Loucy (cell line): ENCODE measurements at regions not wholly inside any gene's neighbourhood (a gene's known extent, or its start where the extent isn't known, plus 50 kb on each side); places are given as distances from the start of the nearest gene placed in this dataset.

Source experiments
- H2AFZ ChIP-seq: fragments of 200-600 bp; sonication (generic); 2 replicates; pipeline ENCODE4 v1.6.0; 2016; ENCODE audit warnings: antibody characterized with exemption, mild to moderate bottlenecking, low read length, moderate library complexity
- H3F3A ChIP-seq: fragments of 200-600 bp; 2 replicates; pipeline ENCODE4 v1.6.0; 2016; ENCODE audit warnings: antibody characterized with exemption, low read depth, mild to moderate bottlenecking
- H3K27me3 ChIP-seq: fragments of 200-600 bp; sonication (generic); 2 replicates; pipeline ENCODE4 v1.6.1; 2014; ENCODE audit warnings: low read length, mild to moderate bottlenecking; ENCODE audit not compliant: insufficient read depth, poor library complexity, severe bottlenecking
- H3K36me3 ChIP-seq: fragments of 200-600 bp; sonication (generic); 2 replicates; pipeline ENCODE4 v1.6.1; 2016; ENCODE audit warnings: low read length; ENCODE audit not compliant: insufficient read depth
- H3K4me1 ChIP-seq: fragments of 200-600 bp; sonication (generic); 2 replicates; pipeline ENCODE4 v1.5.1; 2014; ENCODE audit warnings: low read length, mild to moderate bottlenecking; ENCODE audit not compliant: insufficient read depth, poor library complexity, severe bottlenecking
- H3K4me2 ChIP-seq: fragments of 200-600 bp; sonication (generic); 2 replicates; pipeline ENCODE4 v1.6.0; 2014; ENCODE audit warnings: antibody characterized with exemption, low read length, low read depth, mild to moderate bottlenecking; ENCODE audit not compliant: poor library complexity, severe bottlenecking
- H3K4me3 ChIP-seq: fragments of 200-600 bp; sonication (generic); 2 replicates; pipeline ENCODE4 v1.5.1; 2014; ENCODE audit warnings: low read length, mild to moderate bottlenecking, mixed read lengths; ENCODE audit not compliant: poor library complexity, severe bottlenecking
- H3K79me2 ChIP-seq: fragments of 200-600 bp; sonication (generic); 2 replicates; pipeline ENCODE4 v1.6.1; 2014; ENCODE audit warnings: low read length; ENCODE audit not compliant: insufficient read depth
- H3K9ac ChIP-seq: fragments of 200-600 bp; sonication (generic); 2 replicates; pipeline ENCODE4 v1.6.0; 2014; ENCODE audit warnings: mild to moderate bottlenecking, low read depth, low read length, moderate library complexity; ENCODE audit not compliant: poor library complexity, severe bottlenecking
- H3K9me2 ChIP-seq: fragments of 200-600 bp; sonication (generic); replicated peaks from 2 replicates; pipeline ENCODE4 v1.6.1; 2016; ENCODE audit warnings: low read depth, low read length, mixed read lengths
- H3K9me3 ChIP-seq: fragments of 200-600 bp; sonication (generic); 2 replicates; pipeline ENCODE4 v1.6.1; 2014; ENCODE audit warnings: mild to moderate bottlenecking, antibody characterized with exemption, low read length, low read depth; ENCODE audit not compliant: insufficient read depth
- H4K20me1 ChIP-seq: fragments of 200-600 bp; sonication (generic); 2 replicates; pipeline ENCODE4 v1.6.0; 2014; ENCODE audit warnings: antibody characterized with exemption, low read length, mild to moderate bottlenecking; ENCODE audit not compliant: insufficient read depth, poor library complexity, severe bottlenecking
- CTCF ChIP-seq: fragments of 200-600 bp; sonication (generic); conservative IDR thresholded peaks from 2 replicates; pipeline ENCODE4 v1.5.1; 2014; ENCODE audit warnings: mild to moderate bottlenecking, antibody characterized with exemption, low read length
- EZH2phosphoT487 ChIP-seq: fragments of 200-600 bp; IDR thresholded peaks from 2 replicates; pipeline ENCODE4 v1.6.1; 2018; ENCODE audit warnings: antibody characterized with exemption, mild to moderate bottlenecking, moderate library complexity, borderline replicate concordance

GRCh38 chr3:71887256-71887655, 102.3 kb upstream of the PROK2 start:
- Histone ChIP-seq H3K36me3 (no peaks in the 10 kb centered on the region), H3K27me3 (no peaks in the 10 kb centered on the region)

DNA sequence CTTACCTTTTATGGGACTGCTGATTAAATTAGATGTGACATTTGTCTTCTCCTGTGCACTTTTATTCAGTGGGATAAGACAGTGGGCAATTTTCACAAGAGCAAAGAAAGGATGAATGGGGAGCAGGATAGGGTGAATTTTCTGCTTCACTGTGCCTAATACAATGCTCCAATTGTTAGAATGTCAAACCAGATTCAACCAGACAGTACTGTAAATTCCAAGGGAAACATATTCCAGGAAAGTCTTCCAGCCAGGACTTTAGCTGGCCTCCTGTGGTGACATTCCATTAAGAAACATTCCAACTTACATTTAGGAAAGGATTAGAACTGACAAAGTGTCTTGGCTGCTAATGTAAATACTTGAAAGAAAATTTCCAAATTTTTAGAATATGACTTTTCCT, 100.1 kb upstream of the PROK2 start:
- H3K4me2 ChIP-seq: no peak overlapping the region
- no peaks in the 10 kb centered on the region for H3K4me1 ChIP-seq
- no peak overlapping the region for H3K9ac ChIP-seq
- no peak overlapping the region for H2AFZ ChIP-seq
- no peaks in the 10 kb centered on the region for H3K27me3 ChIP-seq
- TF ChIP-seq CTCF (no peak), EZH2phosphoT487 (no peak)
- H3K9me2 ChIP-seq: no peaks in the 10 kb centered on the region
- H3K9me3 ChIP-seq: no peaks in the 10 kb centered on the region
- H3K36me3 ChIP-seq: no peaks in the 10 kb centered on the region
- no peak overlapping the region for H3K4me3 ChIP-seq
- no peaks in the 10 kb centered on the region for H3K79me2 ChIP-seq
- H4K20me1 ChIP-seq: no peaks in the 10 kb centered on the region
- H3F3A ChIP-seq: no peaks in the 10 kb centered on the region

More at GRCh38 chr3:71887256-71887655, 102.3 kb upstream of the PROK2 start:
- H3K9me2 ChIP-seq: no peaks in the 10 kb centered on the region
- H3K79me2 ChIP-seq: no peaks in the 10 kb centered on the region
- no peak overlapping the region for H3K4me3 ChIP-seq
- no peaks in the 10 kb centered on the region for H4K20me1 ChIP-seq
- no peaks in the 10 kb centered on the region for H3K4me1 ChIP-seq
- H3K9ac ChIP-seq: no peak overlapping the region
- no peak overlapping the region for H2AFZ ChIP-seq
- H3F3A ChIP-seq: no peaks in the 10 kb centered on the region
- H3K9me3 ChIP-seq: no peaks in the 10 kb centered on the region
- TF ChIP-seq CTCF (no peak), EZH2phosphoT487 (no peak)
- H3K4me2 ChIP-seq: no peak overlapping the region

DNA sequence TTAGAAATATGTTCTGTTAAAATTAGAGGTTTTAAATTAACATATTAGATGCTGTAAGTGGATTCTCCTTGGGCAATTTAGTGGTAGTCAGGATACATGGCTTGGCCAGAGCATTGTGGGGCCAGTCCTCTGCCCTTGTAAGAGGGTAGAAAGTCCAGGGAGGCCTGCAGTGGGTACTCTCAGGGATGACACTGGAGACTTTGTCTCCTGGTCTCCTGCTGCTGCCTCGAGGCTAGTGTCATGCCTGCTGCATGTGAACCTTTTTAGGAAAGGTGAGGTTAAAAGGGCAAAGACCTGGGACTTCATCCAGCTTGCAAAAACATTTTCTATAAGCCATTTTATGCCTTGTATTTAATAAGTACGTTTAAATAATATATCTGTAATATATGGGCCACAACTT, 96.8 kb upstream of the PROK2 start:
- Histone ChIP-seq H3F3A (no peaks in the 10 kb centered on the region), H3K4me3 (no peak overlapping the region), H3K9me2 (no peaks in the 10 kb centered on the region), H2AFZ (no peak overlapping the region), H3K9ac (no peak overlapping the region), H4K20me1 (no peaks in the 10 kb centered on the region), H3K36me3 (no peaks in the 10 kb centered on the region), H3K79me2 (no peaks in the 10 kb centered on the region), H3K4me1 (no peaks in the 10 kb centered on the region), H3K9me3 (no peaks in the 10 kb centered on the region), H3K4me2 (no peak overlapping the region), H3K27me3 (no peaks in the 10 kb centered on the region)
- TF ChIP-seq CTCF (no peak), EZH2phosphoT487 (no peak)
